OCI-LY7 (cell line): ENCODE measurements at regions not wholly inside any gene's neighbourhood (a gene's known extent, or its start where the extent isn't known, plus 50 kb on each side); places are given as distances from the start of the nearest gene placed in this dataset.

Experiments used
- CTCF ChIP-seq: fragments of 200-600 bp; sonication (generic); conservative IDR thresholded peaks from 2 replicates; pipeline ENCODE4 v1.5.1; 2014; ENCODE audit warnings: mild to moderate bottlenecking, antibody characterized with exemption, low read length, moderate library complexity, mixed read lengths
- EZH2phosphoT487 ChIP-seq: fragments of 200-600 bp; sonication (generic); IDR thresholded peaks from 2 replicates; pipeline ENCODE4 v1.6.1; 2018; ENCODE audit warnings: low read depth, borderline replicate concordance, mild to moderate bottlenecking, mixed run types, antibody characterized with exemption, low read length, moderate library complexity, mixed read lengths

DNA sequence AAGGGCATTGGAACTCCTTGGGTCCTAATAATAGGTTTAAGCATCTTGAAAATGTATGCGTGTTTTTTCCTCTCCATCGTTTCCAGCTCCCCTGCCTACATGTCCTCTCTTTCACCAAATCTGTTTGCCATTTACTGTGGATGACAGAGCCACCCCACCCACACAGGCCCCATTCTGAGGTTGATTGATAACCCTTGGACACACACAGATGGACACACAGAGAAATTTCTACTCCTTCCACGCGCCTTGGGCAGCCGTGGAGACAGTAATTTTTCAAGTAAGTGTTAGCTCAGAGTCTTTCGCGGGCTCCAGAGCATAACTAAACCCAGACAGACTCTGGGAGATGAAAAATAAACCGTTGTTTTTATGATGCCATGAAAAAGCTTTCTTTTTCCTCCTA is 103.3 kb upstream of the NLRP1 start:
- TF ChIP-seq CTCF (no peak), EZH2phosphoT487 (no peak)
